Activated CD8-positive, alpha-beta memory T cell treated with anti-CD3 and anti-CD28 coated beads, Interleukin-2, amount 50 U/mL, for 4 hours (primary cell): ENCODE measurements at regions not wholly inside any gene's neighbourhood (a gene's known extent, or its start where the extent isn't known, plus 50 kb on each side); places are given as distances from the start of the nearest gene placed in this dataset.
"Not testable (repeated sequence)": the region's sequence is repeated elsewhere in the genome, so short reads cannot be mapped to it uniquely, and the experiment has no call there.

Experiments used
- DNase-seq: peaks from one replicate; pipeline ENCODE4 v3.0.0-alpha.2; 2020

DNA sequence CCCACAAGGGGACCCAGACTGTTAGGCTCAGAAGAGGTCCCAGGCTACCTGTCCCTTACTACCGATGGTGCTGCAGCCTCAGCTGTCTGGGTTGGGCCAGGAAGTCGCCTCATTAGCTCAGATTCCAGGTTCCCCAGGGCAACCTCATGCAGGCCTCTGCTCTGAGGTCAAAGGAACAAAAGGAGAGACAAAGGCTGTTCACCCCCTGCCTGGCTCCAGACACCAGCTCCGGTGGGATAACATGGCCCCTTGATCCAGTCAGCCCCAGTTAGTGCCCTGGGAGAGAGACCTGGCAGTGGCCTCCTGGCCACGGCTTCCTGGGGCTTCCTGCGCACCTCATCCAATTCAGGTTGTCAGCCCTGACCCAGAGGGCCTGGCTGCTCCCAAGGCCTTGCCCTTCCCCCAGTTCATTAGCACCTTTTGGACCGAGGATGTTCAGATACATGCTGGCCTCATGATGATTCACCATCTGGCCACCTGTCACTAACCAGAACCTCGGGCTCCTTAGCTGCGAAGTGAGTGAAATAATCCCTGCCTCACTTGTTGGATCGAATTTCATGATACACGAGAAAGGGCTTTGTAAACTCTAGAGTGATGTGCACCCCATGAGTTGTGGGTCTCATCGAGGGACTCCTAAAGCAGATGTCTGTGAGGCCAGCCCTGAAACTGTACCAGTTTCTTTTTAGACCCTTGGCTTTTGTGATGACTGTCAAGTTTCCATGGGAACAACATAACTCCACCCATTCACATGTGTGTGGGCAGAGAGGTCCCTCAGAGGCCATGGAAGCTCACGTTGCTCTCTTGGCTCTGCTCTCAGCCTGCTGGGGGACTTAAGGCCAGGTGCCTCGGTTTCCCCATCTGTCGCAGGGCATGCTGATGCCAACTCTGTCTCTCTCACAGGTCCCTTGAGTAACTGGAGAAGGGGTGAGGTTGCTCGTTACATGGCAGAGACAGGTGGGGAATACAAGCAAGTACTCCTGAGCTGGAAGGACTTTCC is 79.5 kb upstream of the PCBD1 start:
- no peak for DNase-seq

DNA sequence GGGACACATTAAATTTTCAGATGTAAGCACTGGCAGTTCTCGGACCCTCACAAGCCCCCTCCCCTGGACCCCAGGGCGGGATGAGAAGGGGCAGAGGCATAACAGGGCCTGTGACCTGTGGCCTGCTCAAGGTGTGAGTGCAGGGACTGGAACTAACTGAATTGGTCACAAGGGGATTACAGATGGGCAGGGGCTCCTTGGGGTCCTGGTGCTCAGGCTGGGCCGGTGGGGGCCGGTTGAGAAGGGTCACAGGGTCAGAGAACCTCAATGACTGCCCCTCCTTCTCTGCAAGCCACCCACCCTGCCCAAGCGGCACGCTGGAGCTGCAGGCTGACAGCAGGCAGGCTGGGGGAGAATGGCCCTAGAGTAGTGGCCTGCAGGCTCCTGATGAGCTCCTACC is 80.8 kb upstream of the PCBD1 start:
- DNase-seq: no peak

DNA sequence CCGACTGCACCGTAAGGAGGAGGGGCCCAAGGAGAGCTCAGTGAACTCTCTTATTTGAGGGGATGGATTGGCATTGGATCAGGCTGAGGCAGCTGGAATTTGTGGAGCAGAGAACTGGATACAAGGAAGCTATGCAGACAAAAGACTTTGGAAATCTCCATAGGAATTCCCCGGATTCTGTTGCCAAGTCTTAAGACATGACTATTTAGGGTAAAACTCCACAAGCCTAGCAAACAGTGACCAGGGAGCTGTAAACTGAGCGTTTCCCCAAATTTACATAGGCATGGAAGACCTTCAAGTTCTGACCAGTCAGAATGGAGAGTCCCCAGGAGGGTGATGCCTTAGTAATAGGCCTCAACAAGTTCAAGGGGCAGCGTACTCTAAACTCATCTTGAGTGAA is 82.5 kb upstream of the PCBD1 start:
- no peak for DNase-seq

DNA sequence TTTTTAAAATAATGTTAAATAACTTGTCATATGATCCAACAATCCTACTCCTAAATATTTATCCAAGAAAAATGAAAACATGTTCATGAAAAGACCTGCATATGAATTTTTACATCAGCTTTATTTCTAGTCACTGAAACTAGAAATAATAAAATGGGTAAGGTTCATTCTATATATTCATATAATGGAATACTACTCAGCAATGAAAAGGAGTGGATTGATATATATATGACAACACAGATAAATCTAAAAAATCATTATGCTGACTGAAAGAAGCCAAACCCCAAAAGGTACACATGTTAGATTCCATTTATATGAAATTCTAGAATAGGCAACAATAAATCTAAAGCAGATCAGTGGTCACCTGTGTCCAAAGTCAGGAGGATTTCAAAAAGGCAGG is 84.9 kb upstream of the PCBD1 start:
- no peak for DNase-seq

DNA sequence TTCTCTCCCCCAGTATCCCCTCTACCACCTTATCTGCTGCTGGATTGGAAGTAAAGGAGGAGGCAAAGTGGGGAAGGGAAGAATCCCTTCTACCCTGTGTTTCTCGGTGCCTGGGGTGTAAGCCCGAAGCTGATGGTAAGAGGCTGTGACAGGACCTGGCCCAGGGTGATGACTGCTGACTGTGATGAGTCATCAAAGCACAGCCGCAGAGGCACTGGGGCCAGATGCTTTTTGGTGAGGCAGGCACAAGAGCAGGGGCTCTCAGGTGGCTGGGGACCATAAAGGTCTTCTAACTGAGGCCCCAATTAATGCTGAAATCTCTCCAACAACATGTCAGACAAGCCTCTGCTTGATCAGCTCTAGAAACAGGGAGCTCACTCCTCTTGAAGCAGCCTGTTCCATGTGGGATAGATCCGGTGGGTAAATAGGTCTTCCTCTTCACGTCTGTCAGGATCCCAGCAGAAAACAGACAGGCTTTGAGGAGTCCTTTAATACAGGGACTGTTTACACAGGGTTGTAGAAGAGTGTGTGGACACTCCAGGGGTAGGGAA is 86.1 kb upstream of the PCBD1 start:
- DNase-seq: no peak

DNA sequence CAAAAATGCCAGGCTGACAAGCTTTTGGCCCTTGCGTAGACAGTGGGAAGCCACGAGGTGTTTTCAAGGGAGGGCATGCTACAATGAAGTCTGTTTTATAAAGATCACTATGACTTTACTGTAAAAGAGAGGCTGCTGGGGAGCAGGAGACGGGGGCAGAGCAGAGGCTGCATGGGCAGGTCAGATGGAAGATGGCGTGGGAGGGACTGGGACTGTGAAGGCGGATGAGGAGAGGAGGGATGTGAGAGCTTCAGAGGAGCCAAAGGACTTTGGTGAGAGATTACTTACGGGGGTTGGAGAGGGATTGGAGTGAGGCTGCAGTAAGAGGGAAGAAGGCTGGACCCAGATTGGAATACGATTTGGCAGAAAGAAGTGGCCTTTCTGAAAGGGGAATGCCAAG is 86.6 kb upstream of the PCBD1 start:
- DNase-seq: no peak

DNA sequence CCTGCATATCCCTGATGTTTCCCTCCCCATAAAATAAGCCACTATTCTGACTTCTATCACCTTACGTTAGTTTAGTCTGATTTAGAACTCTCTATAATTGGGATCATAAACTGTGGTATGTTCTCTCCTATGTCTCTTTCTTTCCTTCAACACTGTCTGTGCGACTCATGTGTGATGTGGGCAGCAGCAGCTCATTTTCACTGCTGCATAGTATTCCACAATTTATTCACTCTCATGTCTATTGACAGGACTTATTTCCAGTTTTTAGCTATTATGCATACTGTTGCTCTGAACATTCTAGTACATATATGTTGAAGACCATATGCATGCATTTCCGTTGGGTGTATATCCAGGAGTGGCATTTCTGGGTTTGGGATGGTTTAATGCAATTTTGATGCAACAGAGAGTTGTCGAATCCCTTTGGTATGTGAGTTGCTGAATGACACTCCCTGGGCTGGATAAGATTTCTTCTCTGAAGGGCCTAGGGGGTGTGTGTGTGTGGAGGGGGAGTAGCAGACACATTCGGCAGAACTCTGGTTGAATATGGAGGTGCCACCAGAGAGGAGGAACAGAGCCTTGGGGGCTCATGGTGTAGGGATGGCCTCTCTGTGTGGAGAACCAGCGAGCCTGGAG is 87.8 kb upstream of the PCBD1 start:
- DNase-seq: no peak

DNA sequence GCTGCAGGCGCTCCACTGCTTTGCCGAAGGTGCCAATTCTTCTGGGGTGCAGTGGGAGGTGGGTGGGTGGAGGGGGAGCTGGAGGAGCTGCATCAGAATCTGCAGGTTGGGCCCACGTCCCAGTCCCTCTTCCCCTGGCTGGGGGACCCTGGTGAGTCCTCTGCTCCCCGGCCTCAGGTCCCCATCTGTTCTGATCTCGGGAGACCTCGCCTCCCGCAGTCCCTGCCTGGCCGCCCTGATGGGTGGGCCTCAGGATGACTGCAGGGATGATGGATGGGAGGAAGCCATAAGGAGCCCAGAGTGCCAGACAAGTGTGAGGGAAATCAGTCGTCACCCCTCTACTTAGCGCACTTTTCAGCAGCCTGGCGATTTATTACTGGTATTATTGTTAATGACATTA is 89.3 kb upstream of the PCBD1 start:
- DNase-seq: no peak

DNA sequence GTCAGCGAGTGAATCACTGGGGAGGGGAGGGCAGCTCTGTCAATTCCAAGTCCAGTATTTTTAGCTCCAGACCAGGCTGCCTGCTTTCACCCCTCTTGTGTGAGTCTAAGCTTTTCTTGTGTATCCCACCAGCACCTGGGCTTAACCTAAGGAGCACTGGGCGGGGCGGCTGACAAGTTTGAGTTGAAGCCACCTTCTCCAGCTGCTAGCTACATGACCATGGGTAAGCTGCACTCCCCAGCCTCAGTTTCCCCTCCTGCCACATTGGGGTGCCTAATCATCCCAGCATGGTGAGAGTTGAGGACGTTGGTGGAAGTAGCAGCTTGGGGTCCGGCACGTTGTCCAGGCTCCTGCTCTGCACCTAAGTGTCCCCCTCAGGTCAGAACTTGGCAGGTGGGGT is 89.8 kb upstream of the PCBD1 start:
- DNase-seq: no peak

DNA sequence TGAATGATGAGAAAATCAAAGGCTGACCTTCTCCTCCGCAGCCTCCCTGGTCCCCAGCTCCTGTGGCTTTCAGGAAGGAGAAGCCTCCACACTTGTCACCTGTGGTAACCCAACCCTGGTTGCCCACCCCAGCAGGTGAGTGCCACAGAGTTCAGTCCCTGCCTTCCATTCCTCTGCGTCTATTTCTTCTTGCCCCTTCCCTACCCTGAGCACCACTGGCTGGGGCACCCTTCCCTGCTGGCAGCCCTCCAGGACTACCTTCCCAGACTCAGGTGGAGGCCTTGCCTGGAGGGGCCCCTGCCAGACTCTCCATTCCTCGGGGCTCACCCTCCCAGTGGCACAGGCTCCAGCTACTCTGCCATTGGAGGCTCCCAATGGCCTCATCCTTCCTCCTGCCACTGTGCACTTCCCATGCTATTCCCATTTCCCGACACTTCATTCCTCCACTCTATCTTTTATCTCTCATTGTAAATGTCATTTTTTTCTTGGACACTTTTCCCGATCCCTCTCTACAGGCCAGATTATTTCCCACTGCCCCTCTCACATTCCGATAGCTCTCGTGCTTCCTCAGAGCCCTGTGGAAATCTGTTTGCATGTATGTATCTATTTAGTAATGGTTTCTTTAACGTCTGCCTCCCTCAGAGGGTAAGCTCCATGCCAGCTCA is 90.6 kb upstream of the PCBD1 start:
- DNase-seq: no peak

DNA sequence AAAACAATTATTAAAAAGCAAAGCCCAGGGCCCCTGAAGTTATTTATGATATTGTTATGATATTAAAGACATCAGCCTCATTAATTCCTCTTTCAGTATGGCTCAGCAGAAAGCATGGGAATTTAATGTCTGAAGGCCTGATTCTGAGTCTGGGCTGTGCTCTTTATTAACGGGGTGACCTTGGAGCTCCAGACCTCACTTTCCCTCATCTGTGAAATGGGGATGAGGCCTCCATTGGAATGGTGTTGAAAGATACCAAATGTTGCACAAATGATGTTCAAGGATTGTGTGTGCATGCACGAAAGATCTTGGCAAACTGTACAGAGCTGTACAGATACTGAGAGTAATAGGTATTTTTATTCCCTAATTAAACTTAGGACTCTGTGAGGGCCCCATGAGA is 92.3 kb upstream of the PCBD1 start:
- DNase-seq: no peak

DNA sequence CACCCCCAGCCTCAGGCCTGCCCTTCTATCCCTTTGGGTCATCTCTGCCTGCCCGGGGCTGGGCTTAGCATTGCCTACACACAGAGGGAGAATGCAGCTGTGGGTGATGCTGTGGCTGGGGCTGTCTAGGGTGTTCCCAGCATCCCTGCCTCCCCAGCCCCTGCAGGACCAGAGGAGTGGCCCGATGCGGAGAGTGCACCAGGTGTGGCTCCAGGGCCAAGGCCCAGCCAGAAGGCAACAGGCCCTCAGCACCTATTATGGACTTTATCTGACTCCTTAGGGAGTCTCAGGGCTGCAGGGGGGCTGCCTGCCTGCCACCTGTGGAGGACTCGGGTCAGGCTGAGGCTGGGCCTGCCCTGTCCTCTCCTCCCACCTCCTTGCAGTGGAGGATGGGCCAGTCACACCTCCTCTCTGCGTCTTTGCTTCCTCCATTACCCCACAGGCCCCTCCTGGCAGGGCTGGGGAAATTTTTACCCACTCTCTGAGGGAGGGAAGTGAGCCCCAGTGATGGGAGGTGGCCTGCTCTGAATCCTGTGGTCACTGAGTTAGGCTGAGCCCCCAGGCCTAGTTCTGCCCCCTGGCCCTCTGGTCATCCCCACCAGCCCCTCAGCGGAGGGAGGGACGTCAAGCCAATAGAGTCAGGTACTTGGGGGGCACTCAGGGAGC is 92.9 kb upstream of the PCBD1 start:
- DNase-seq: no peak

DNA sequence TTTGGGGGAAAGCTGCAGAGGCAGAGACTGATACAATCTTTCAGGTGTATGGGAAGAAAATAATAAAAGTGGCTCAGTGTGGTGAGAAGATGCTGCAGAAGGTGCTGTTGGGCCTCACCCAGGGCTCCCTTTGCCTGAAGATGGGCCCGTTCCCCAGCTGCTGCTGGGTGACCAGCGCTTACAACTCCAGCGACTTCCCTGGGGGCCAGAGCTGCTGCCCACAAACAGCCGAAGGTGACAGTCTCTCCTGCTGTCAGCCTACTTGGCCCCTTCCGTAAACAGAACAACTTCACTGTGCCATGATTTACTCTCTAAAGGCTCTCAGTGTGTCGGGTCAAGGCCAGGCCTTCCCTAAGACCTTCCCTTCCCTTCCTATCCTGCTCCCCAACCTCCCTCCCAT is 93.6 kb upstream of the PCBD1 start:
- no peak for DNase-seq

DNA sequence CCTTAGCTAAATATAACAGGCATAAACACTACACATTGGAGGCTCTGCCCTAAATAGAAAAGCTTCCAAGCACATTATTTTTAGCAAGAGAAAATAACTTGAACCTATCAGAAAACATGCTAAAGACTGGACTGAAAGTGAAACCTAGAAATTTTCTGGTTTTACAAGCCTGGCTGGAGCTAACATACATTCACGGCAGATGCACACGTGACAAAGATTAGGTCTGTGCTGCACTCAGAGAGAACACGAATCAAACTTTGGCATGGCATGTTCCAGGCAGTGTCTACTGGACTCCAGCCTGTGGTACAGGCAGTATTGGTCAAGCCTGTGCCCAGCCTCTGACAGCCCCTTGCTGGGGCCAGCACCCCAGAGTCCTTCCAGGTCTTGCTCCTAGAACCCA is 94.1 kb upstream of the PCBD1 start:
- no peak for DNase-seq

DNA sequence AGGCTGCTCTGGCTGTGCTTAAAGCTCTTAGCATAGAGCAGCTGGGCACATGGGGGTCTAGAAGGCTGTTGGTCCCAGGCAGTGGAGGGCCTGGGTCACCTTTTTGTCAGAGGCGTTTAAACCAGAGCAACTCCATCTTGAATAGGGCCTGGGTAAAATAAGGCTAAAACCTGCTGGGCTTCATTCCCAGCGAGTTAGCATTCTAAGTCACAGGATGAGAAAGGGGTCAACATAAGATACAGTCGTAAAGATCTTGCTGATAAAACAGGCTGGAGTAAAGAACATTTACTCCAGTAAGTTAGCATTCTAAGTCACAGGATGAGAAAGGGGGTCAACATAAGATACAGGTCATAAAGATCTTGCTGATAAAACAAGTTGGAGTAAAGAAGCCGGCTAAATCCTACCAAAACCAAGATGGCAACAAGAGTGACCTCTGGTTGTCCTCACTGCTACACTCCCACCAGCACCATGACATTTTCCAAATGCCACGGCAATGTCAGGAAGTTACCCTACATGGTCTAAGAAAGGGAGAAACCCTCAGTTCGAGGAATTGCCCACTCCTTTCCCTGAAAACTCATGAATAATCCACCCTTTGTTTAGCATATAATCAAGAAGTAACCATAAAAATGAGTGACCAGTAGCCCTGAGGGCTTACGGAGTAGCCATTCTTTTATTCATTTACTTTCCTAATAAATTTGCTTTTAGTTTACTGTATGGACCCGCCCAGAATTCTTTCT is 96.8 kb upstream of the PCBD1 start:
- DNase-seq: no peak

DNA sequence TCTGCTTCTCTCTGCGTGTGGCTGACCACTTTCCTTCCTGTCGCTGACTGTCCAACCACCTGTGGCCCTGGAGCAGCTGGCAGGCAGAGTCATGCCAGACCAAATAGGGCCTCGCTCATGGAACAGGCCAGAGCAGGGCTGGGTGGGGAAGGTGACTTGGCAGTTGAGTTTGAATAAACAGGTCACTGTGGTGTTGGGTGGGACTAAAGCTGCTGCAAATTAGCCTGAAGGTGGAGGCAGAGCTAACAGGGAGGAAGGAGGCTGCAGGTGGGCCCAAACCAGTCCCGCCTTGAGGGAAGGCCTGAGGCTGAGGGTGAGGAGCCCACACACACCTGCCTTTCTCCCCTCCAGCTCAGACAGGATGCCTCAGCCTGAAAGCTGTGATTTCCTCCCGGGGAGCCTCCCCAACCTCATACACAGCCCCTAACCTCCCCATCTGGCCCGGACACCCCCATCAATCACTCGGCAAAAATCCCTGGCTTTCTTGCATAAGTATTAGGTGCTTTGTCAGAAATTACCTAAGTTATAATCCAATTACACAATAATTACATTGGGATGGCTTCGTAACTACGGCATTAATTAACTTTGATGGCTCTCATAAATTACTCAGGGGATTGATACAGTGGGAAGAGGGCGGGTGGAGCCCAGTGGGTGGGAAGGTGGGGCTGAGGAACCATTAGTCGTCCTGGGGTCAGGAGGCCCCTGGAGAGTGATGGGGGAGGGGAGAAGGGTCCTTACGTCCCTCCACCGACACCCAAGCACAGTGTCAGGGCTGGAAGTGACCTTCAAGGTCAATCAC is 97.7 kb upstream of the PCBD1 start:
- no peak for DNase-seq

DNA sequence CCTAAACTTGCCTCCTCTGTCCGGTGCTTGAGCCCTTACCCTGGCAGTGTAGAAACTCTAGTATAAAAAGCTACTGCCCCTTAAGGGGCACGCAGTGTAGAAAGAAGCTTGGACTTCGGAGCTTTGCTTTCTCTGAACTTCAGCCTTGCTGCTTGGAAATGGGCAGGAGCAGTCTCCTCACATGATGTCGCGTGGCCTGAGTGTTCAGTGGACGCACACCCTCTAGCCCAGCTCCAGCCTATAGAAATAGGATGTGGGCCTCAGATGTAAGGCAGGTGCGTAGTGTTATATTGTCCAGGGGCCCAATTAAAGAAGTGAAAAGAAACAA is 98.2 kb upstream of the PCBD1 start:
- DNase-seq: no peak

DNA sequence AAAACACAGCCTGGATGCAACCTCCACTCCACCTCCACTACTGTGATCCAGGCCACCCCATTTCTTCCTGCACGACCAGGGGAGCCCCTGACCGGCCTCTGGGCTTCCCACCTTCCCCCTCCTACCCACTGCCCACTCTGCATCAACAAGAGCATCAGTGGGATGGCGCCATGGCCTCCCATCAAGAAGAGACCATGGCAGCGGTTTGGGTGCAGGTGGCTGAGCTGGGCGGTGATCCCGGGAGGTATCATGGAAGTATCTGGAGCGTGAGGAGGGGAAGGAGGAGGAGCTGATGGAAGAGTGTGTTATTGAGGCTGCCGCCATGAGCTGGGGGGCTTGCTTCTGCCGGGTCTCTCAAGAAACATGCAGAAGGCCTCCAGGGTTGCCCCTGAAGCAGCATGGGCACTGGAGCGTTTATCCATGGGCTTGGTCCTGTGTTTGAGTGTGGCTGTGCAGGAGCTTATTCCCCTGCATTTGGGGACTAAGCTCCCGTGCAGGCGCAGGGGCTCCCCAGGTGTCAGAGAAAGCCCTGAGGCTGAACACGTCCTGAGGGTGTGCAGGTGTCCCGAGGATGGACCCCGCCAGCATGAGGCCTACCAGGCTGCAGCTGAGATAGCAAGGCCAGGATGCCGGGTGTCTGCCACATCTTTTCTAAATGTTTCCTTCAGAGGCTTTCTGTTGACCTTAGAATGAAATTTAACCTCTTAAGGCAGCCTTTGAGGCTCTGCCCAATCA is 99.2 kb upstream of the PCBD1 start:
- no peak for DNase-seq

DNA sequence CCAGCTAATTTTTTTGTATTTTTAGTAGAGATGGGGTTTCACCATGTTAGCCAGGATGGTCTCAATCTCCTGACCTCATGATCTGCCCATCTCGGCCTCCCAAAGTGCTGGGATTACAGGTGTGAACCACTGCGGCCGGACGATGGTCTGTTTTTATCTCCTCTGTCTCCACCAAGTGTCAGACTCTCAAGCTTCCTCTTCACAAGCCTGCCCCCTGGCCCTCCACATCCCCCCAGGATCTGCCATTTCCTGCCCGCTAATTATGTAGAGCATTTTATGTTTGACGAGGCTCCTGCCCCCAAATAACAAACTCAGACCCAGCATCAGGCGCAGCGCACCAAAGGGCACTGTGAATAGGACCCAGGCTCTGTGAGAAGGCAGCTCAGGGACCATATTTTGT is 101.8 kb upstream of the PCBD1 start:
- DNase-seq: not testable (repeated sequence)

DNA sequence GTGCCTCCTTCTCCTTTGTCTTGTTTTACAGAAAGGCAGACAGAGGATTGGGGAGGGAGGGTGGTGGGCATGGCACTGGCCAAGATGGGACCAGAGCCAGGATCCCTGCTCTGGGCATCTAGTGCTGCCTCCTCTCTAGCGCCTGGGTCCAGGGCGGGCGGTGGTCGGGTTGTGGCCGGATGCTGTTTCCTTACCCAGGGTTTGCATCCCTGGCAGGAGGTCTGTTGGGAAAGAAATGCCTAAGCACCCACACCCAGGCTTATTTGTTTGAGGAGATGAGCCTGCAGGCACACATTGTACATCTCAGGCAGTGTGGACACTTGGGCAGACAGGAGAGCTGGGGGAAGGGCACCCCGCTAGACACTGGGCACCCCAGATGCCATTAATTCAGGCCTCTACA is 102.3 kb upstream of the PCBD1 start:
- DNase-seq: no peak
